ENCODE measurements at regions not wholly inside any gene's neighbourhood (a gene's known extent, or its start where the extent isn't known, plus 50 kb on each side); places are given as distances from the start of the nearest gene placed in this dataset.

DNA sequence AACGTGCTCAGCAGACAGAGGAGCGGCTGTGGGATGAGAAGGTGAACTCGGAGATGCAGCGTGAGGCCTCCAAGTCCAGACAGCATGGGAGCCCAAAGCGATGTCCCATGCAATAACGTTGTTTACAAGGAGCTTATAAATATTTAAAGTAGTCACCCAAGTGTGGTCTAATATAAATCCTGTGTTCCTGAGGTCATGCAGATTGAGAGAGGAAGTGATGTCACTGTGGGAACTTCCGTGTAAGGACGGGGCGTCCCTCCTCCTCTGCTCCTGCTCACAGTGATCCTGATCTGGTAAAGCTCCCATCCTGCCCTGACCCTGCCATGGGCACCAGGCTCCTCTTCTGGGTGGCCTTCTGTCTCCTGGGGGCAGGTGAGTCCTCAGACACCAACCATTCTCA is 94.7 kb upstream of the PRSS58 start:
- FAIRE-seq = no peak
- DNase-seq (ENCODE audit: low spot score in 2 of 2) = no peak

DNA sequence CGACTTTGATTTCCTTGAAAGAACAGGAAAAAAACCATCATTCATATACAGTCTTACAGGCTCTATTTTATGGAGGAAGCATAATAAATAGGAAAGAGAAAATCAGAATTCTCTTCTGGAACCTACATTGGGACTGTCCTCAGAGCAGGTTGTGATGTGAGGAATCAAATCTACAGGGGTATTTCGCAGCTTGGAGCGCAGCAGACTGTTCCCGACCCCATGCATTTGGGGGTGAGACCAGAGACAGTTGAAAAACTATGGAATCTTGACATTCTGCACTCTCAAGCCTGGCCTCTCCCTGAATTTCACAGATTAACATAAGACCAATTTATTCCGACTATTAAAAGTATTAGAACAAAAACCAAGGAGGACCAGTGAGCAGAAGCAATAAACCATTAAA is 93.3 kb upstream of the PRSS58 start:
- DNase-seq (ENCODE audit: low spot score in 2 of 2) (no peak), FAIRE-seq (no peak)

DNA sequence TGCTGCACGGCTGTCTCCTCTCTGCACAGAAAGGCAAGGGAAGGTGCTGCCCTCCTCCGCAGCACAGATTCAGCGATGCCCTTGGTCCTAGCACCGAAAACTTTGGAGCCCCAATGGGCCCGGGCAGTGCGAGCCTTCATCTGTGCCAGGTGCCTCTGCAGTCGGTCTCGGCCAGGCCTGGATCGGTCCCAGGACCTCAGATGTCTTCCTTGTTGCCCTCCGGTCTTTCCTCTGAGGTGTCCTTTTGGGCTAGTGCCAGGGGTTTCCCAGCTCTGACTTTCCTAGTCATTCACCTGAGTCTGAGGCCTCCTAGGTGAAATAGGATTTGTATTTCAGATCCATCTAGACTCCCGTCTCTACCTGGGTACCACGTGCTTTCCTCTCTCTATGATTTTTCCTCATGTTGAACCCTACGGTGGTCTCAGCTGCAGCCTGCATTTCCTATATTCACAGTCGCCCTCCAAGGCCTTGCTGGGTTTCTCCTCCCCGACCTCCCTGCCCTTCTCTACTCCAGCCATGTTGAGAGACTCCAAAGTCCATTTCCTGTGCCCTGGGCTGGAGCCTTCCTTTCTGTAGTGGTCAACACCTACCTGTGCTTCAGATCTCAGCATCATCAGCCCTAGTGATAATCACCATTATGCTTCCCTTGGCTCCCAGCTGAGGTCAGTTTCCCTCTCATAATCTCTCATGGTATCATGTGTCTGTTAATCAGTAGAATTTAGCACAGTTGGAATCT is 92.0 kb upstream of the PRSS58 start:
- DNase-seq (ENCODE audit: low spot score in 2 of 2) = no peak
- no peak for FAIRE-seq

DNA sequence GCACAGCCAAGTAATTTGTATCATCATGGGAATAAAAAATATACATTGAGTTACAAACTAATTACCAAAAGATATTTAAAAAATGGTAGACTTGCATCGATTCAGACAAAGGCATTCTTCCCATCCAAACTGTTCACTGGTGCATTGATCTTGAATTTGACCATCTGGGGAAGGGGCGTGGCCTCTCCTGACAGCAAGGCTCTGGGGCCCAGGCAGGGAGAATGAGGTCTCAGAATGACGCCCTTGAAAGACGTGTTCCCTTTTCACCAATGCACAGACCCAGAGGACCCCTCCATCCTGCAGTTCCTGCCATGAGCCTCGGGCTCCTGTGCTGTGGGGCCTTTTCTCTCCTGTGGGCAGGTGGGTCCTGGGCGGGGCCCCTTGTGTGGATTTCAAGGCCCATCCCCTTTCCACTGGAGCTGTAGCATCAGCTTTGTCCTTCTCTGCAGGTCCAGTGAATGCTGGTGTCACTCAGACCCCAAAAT is 91.1 kb upstream of the PRSS58 start:
- FAIRE-seq (no peak), DNase-seq (ENCODE audit: low spot score in 2 of 2) (no peak)

DNA sequence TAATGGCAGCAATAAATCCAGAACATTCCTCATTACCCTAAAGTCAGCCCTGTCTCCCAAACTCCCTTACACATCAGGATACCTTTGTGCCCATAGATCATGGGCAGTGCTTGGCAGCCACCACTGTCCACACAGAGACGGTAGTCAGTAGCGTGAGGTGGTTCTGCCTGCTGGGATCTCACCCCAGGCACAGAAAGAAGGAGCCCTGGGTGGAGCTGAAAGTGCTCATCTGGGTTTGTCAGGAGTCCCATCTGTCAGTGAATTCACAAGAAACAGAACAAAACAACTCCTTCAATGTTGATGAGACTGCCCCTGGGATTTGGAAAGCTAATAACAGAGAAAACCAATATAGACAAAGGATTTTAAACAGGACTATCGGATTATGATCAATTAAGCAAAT is 90.2 kb upstream of the PRSS58 start:
- FAIRE-seq (no peak), DNase-seq (ENCODE audit: low spot score in 2 of 2) (no peak)

DNA sequence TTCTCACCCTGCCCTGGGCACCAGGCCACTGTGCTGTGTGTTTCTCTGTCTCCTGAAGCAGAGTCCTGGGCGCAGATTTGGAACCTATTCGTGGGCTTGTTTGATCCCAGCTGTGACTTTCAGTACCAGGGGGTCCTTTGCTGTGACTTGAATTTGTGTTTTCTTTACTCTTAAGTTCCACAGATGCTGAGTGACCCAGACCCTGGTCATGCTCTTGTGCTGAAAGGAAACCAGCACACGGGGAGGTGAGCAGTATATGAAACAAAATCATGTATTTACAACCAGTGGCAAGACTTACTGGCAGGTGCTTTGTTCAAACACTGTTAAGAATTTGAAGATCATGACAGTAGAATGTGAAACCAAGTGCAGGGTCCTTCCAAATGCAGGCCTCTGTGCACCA is 89.2 kb upstream of the PRSS58 start:
- FAIRE-seq (no peak), DNase-seq (ENCODE audit: low spot score in 2 of 2) (no peak)

DNA sequence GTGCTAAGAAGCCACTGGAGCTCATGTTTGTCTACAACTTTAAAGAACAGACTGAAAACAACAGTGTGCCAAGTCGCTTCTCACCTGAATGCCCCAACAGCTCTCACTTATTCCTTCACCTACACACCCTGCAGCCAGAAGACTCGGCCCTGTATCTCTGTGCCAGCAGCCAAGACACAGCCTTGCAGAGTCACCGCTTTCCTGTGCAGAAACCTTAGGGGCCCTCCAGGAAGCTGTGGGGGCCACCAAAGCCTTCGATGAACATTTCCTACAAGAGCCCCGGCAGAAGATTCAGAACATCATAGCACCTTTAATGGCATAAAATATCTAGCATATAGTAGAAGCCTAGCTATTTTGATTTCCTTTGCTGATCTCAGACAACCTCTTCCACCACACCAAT is 88.0 kb upstream of the PRSS58 start:
- DNase-seq (ENCODE audit: low spot score in 2 of 2) = no peak
- no peak for FAIRE-seq

DNA sequence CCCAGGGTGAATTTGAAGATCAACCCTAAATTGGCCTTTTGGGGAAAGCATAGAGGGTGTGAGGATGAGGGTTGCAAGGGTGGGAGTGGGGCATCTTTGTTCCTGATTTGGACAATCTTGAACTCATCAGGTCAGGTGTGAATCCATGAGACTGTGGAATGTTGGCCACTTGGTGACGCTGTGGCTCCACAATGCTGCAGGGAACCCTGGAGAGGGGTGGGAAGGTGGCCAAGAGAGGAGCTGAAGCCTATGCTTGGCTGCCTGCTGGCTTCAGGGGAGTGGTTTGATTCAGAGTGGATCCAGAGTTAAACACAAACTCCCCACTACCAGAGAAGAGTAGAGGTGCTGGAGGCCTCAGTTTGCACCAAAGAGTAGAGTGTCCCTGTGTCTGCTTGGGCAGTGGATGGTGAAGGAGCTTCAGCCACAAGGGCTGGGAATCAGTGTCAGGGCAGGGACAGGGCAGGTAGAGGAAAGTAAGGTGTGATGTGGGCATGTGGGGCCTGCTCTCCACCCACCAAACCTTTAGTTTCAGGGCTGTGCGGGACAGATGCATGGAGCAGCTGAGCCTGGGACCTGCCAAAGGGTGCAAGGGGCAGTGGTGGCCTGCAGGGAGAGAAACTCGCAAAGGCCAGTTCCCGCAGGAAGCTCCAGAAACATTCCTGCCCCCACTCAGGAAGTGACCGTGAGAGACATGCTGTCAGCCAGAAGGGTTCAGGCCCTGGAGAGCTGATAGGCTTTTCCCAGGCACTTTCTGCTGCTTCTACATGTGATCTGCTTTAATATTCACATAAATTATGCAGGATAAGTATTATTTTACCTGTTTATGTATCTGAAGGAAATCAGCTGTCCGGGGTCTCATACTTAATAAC is 81.0 kb upstream of the PRSS58 start:
- FAIRE-seq = no peak
- no peak for DNase-seq (ENCODE audit: low spot score in 2 of 2)

DNA sequence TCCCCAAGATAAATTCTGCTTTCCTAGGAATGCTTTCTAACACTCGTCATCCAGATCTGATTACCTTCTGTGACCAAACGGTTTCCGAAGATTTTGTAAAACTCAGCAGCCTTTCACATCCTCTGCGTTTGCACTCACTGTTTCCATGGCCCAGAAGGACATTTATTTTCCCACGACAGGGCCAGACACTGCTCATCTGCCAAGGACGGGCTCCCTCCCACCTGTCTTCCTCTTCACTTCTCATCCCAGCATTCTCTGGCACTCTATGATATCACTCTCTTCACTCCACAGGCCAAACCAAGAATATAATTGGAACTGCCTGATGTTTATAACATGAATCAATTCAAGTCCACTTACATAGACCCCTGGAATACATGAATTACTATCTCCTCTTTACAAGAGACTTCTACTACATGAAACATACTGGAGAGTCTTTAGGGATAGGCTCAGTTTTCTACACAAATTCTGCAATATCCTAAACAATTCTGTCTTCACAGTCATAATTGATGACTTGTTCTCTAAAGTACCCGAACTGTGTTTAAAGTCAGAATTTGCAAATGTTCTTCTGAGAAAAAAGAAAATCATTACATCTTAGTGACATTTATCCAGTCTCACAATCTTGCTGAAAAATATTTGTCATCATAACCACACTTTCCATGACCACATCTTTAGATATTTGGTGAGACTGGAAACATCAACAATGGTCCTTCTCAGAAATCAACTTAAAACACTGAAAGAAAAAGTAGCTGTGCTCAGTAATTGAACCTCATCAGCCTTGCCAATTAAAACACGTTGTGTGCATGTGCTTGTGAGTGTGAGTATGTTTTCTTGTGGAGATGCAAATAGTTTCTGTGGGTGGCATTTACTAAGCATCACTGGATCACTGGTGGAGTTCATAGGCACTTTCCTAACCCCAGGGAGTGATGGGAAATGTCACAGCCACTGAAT is 79.5 kb upstream of the PRSS58 start:
- FAIRE-seq (no peak), DNase-seq (ENCODE audit: low spot score in 2 of 2) (no peak)

DNA sequence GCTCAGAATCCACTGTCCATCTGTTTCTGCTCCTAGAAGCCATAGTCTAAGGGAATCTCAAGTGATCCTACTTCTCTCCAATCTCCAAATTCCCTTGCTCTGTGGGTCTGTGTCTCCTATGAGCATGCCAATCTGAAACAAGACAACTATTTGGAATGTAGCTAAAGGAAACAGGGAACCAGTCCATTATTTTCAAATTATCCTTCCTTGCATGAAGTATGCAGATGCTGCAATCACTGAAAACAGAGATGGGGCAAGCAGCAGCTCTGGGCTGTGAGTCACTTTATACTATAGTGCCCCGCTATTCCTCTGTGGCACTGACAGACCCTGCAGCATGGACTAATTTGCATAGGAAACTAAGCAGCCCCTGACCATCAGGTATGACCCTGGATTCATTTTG is 76.9 kb upstream of the PRSS58 start:
- DNase-seq (ENCODE audit: low spot score in 2 of 2) = no peak
- FAIRE-seq = no peak

DNA sequence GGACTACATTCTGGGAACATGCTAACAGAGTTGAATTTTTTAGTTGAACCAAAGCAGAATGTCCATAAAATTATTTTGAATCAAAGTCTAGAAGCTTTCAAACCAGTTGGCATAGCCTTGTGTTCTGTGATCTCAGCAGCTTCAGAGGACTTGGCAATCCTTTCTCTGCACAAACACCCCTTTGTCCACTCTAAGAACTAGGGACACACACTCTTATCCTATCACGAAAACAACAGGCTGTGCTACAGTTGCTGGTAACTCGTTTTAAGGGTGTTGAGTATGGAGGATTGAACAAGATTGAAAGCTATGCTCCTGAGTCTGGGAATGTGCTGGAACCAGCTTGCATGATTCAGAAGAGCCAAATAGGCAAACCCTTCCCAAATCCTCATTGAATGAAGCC is 76.4 kb upstream of the PRSS58 start:
- FAIRE-seq = no peak

DNA sequence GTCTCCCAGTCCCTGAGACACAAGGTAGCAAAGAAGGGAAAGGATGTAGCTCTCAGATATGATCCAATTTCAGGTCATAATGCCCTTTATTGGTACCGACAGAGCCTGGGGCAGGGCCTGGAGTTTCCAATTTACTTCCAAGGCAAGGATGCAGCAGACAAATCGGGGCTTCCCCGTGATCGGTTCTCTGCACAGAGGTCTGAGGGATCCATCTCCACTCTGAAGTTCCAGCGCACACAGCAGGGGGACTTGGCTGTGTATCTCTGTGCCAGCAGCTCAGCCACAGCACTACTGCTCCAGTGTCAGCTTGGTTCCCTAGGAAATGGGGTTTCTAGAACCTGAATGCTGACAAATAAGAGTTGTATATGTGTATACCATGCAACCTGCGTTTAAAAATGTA is 74.6 kb upstream of the PRSS58 start:
- no peak for FAIRE-seq
- no peak for DNase-seq (ENCODE audit: low spot score in 2 of 2)

More for the DNA sequence above, 76.4 kb upstream of the PRSS58 start:
- no peak for DNase-seq (ENCODE audit: low spot score in 2 of 2)

DNA sequence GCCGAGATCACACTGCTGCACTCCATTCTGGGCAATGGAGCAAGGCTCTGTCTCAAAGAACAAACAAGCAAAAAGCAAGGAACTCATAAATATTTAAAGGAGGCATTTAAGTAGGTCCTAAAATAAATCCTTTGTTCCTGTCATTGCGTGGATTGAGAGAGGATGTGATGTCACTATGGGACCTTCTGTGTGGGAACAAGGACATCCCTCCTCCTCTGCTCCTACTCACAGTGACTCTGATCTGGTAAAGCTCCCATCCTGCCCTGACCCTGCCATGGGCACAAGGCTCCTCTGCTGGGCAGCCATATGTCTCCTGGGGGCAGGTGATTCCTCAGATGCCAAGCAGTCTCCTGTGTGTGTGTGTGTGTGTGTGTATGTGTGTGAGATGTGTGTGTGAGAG is 74.1 kb upstream of the PRSS58 start:
- DNase-seq (ENCODE audit: low spot score in 2 of 2) (no peak), FAIRE-seq (no peak)

DNA sequence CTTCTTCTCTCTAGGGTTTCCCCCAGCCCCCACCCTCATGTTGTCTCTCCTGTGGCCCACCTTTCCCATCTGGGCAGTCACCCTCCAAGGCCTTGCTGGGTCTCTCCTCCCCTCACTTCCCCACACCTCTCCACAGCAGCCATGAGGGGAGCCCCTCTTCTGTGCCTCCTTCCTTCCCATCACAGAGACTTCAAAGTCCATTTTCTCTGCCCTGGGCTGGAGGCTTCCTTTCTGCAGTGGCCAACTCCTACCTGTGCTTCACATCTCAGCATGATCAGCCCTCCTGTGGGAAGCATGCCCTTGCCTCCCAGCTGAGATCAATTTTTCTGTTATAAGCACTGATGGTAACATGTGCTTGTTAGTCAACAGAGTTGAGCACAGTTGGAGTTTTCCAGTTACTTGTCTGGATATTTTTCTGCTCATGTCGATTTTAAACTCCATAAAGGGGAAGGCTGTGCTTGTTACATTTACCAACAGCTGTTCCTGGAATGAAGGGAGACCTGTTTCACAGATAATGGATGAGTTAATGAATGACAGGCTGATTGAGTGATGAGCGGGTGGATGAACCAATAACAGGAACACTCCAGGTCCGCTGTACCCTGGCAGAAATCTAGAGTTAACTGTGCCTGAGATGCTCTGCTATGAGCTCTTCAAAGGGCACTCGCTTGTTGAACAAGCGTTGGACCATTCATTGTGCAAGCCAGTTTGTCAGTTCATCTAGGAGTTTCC is 71.4 kb upstream of the PRSS58 start:
- no peak for DNase-seq (ENCODE audit: low spot score in 2 of 2)
- no peak for FAIRE-seq

DNA sequence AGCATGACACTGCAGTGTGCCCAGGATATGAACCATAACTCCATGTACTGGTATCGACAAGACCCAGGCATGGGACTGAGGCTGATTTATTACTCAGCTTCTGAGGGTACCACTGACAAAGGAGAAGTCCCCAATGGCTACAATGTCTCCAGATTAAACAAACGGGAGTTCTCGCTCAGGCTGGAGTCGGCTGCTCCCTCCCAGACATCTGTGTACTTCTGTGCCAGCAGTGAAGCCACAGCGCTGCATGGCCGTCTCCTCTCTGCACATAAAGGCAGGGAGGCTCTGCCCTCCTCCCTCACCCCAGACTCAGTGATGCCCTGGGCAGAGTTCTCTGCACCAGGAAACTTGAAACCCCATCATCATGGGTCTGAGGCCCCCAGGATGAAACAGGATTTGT is 70.7 kb upstream of the PRSS58 start:
- DNase-seq (ENCODE audit: low spot score in 2 of 2) = no peak
- no peak for FAIRE-seq

DNA sequence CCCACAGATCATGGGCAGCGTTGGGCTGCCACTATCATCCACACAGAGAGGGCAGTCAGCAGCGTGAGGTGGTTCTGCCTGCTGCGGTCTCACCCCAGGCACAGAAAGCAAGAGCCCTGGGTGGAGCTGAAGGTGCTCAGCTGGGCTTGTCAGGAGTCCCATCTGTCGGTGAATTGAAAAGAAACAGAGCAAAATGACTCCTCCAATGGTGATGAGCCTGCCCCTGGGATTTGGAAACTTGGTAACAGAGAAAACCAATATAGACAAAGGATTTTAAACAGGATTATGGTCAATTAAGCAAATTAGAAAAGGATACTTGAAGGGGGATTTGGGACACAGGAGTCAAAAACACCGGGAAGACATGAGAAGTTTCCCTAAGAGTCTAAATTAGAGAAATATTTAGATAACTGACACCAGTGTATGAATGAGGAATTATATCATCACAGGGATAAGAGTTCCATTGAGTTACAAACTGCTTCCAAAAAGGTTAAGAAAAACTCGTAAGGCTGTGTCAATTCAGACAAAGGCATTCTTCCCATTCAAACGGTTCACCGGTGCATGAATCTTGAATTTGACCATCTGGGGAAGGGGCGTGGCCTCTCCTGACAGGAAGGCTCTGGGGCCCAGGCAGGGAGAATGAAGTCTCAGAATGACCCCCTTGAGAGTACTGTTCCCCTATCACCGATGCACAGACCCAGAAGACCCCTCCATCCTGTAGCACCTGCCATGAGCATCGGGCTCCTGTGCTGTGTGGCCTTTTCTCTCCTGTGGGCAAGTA is 70.0 kb upstream of the PRSS58 start:
- DNase-seq (ENCODE audit: low spot score in 2 of 2) (no peak), FAIRE-seq (no peak)

DNA sequence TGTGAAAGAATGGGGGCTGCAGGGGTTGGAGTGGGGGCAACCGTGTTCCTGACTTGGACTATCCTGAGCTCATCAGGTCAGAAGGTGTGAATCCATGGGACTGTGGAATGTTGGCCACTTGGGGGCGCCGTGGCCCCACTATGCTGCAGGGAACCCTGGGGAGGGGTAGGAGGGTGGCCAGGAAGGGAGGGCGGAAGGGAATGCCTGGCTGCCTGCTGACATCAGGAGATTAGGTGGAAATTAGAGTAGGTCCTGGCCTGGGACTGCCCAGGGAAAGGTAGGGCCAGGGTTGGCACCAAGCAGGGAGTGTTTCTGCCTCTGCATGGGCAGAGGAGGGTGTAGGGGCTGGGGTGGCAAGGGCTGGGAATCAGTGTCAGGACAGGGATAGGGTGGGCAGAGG is 65.8 kb upstream of the PRSS58 start:
- FAIRE-seq = no peak
- no peak for DNase-seq (ENCODE audit: low spot score in 2 of 2)

DNA sequence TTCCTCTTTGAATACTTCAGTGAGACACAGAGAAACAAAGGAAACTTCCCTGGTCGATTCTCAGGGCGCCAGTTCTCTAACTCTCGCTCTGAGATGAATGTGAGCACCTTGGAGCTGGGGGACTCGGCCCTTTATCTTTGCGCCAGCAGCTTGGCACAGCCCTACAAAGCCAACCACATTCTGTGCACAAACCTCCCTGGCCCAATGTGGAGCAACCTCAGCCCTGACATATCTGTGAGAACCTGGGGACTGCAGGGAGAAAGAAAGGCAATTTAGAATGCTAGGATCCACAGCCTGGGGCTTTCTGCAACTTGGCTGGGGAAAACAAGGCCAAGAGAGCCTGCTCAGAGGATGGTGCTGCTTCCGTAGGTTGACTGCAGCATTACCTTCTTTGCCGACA is 63.5 kb upstream of the PRSS58 start:
- no peak for FAIRE-seq
- no peak for DNase-seq (ENCODE audit: low spot score in 2 of 2)

DNA sequence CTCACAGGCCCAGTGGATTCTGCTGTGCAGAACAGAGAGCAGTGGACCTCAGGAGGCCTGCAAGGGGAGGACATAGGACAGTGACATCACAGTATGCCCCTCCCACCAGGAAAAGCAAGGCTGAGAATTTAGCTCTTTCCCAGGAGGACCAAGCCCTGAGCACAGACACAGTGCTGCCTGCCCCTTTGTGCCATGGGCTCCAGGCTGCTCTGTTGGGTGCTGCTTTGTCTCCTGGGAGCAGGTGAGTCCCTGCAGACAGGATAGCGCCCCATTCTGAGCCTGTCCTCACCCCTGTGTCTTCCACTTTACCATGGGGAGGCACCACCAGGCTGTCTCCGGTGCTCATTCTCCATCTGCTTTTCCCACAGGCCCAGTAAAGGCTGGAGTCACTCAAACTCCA is 63.0 kb upstream of the PRSS58 start:
- FAIRE-seq (no peak), DNase-seq (ENCODE audit: low spot score in 2 of 2) (no peak)

All from frontal cortex (tissue), 3 donors.